RWPE2 (cell line): ENCODE measurements at regions not wholly inside any gene's neighbourhood (a gene's known extent, or its start where the extent isn't known, plus 50 kb on each side); places are given as distances from the start of the nearest gene placed in this dataset.
A peak's percentile ranks its signal among the peaks of the same experiment; 100 is the strongest.

Source experiments
- ATAC-seq: fragments of 200-7000 bp; cut with Tn5 transposase; 3 replicates; pipeline ENCODE4 v1.9.1; 2021; ENCODE audit warnings: low read depth
- DNase-seq: peaks from one replicate; pipeline ENCODE4 v3.0.0-alpha.2; 2020; ENCODE audit warnings: low spot score
- H3K27ac ChIP-seq: fragments of 450-650 bp; 2 replicates; pipeline ENCODE4 v1.5.1; 2017; ENCODE audit warnings: mild to moderate bottlenecking; ENCODE audit not compliant: poor library complexity, severe bottlenecking
- H3K27me3 ChIP-seq: fragments of 250-450 bp; sonication (Bioruptor Pico); 2 replicates; pipeline ENCODE4 v1.5.1; 2021; ENCODE audit warnings: mild to moderate bottlenecking, moderate library complexity; ENCODE audit not compliant: insufficient read depth, poor library complexity, severe bottlenecking
- H3K36me3 ChIP-seq: fragments of 250-450 bp; sonication (Bioruptor Pico); 2 replicates; pipeline ENCODE4 v1.5.1; 2020; ENCODE audit warnings: low read depth, mild to moderate bottlenecking, moderate library complexity
- H3K4me1 ChIP-seq: fragments of 250-450 bp; sonication (Bioruptor Pico); 2 replicates; pipeline ENCODE4 v1.5.1; 2021; ENCODE audit warnings: mild to moderate bottlenecking, moderate library complexity; ENCODE audit not compliant: insufficient read depth, poor library complexity, severe bottlenecking
- H3K4me3 ChIP-seq: fragments of 250-450 bp; sonication (Bioruptor Pico); 2 replicates; pipeline ENCODE4 v1.5.1; 2021; ENCODE audit warnings: mild to moderate bottlenecking, moderate library complexity; ENCODE audit not compliant: severe bottlenecking
- H3K9me3 ChIP-seq: fragments of 250-450 bp; sonication (Bioruptor Pico); 2 replicates; pipeline ENCODE4 v1.5.1; 2021; ENCODE audit warnings: mild to moderate bottlenecking, moderate library complexity; ENCODE audit not compliant: severe bottlenecking
- TF ChIP-seq, protein P1 (sequence below): fragments of 450-650 bp; IDR thresholded peaks from one replicate; pipeline ENCODE4 v1.5.1; 2017; ENCODE audit warnings: mild to moderate bottlenecking, moderate library complexity; ENCODE audit not compliant: poor library complexity, severe bottlenecking

- Histone ChIP-seq H3K4me3 (no peak overlapping the region), H3K36me3 (no peaks in the 10 kb centered on the region), H3K27ac (no peak overlapping the region), H3K4me1 (no peaks in the 10 kb centered on the region), H3K9me3 (no peaks in the 10 kb centered on the region), H3K27me3 (no peaks in the 10 kb centered on the region)
- DNase-seq (no peak), ATAC-seq (no peak)
- TF ChIP-seq, protein P1, sequence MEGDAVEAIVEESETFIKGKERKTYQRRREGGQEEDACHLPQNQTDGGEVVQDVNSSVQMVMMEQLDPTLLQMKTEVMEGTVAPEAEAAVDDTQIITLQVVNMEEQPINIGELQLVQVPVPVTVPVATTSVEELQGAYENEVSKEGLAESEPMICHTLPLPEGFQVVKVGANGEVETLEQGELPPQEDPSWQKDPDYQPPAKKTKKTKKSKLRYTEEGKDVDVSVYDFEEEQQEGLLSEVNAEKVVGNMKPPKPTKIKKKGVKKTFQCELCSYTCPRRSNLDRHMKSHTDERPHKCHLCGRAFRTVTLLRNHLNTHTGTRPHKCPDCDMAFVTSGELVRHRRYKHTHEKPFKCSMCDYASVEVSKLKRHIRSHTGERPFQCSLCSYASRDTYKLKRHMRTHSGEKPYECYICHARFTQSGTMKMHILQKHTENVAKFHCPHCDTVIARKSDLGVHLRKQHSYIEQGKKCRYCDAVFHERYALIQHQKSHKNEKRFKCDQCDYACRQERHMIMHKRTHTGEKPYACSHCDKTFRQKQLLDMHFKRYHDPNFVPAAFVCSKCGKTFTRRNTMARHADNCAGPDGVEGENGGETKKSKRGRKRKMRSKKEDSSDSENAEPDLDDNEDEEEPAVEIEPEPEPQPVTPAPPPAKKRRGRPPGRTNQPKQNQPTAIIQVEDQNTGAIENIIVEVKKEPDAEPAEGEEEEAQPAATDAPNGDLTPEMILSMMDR, result no peak
Measured at GRCh38 chr3:181178991-181179390, 189.5 kb upstream of the DNAJC19 start.

DNA sequence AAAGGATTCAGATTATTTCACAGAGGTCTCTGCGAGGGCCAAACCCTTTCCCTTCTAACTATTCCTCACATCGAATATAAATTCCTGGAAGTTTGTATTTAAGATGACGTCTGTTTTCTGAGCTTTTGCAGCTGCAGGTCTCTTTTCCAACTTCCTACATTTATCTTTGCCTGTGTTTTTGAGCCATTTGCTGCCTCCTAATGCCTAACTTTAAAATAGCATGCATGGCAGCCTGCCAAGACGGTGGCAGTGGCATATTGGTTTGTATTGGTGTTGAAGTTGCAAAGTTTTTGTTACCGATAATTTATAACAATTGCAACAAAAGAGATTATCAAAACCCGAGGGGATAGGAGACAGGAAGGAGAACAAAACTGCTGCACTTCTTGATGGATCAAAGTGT is 187.1 kb upstream of the DNAJC19 start:
- ATAC-seq (no peak), DNase-seq (no peak)
- Histone ChIP-seq H3K4me3 (no peak overlapping the region), H3K9me3 (no peaks in the 10 kb centered on the region), H3K27ac (no peak overlapping the region), H3K27me3 (no peaks in the 10 kb centered on the region), H3K4me1 (no peaks in the 10 kb centered on the region), H3K36me3 (no peaks in the 10 kb centered on the region)
- TF ChIP-seq, protein P1, result peak; percentile 63

GRCh38 chr3:181174676-181175233 is 185.2 kb upstream of the DNAJC19 start:
- Histone ChIP-seq H3K4me1 (no peaks in the 10 kb centered on the region), H3K36me3 (no peaks in the 10 kb centered on the region), H3K27ac (no peak overlapping the region), H3K27me3 (no peaks in the 10 kb centered on the region), H3K4me3 (no peak overlapping the region), H3K9me3 (no peaks in the 10 kb centered on the region)
- ATAC-seq, result no peak
- DNase-seq, result no peak
- TF ChIP-seq, protein P1, result no peak

DNA sequence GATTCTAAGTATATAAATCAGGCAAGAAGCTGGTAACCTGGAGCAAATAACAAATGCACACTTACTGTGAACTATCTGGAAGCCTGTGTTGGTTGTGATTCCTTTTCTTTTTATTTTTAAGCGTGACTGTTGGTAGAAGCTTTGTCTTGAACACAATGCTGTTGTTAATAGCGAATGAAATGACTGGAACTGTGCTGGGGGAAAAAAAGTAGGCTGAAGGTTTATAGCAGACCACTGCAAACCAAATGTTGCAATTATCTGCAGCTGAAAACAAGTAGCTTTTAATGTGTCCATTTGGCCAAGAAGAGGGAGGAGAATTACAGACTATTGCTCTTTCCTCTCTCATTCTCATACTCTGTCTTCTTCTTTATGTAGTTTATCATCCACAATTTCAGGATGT is 184.5 kb upstream of the DNAJC19 start:
- ATAC-seq (no peak), DNase-seq (no peak)
- H3K4me1 ChIP-seq, result no peaks in the 10 kb centered on the region
- no peaks in the 10 kb centered on the region for H3K27me3 ChIP-seq
- TF ChIP-seq, protein P1, result no peak
- no peaks in the 10 kb centered on the region for H3K36me3 ChIP-seq
- no peak overlapping the region for H3K4me3 ChIP-seq
- no peak overlapping the region for H3K27ac ChIP-seq
- no peaks in the 10 kb centered on the region for H3K9me3 ChIP-seq

DNA sequence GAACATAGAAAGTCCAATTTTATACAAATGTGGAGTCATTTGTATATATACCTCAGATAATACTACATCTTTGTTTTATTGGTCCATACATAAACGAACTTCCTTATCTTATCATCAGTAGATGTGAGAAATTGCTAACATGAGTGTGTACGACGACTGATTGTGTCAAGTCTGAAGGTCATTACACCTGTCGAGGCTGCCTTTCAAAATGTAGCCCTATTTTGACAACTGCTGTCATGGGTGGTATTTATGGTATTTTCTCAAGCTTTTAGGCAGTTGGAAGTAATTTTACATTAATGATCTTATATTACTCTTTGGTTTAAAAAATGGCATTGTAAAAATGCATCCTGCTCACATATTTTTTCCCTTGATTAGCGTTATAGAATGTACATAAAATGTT is 183.7 kb upstream of the DNAJC19 start:
- DNase-seq (no peak), ATAC-seq (no peak)
- no peaks in the 10 kb centered on the region for H3K36me3 ChIP-seq
- no peak overlapping the region for H3K4me3 ChIP-seq
- no peaks in the 10 kb centered on the region for H3K9me3 ChIP-seq
- TF ChIP-seq, protein P1, result no peak
- no peak overlapping the region for H3K27ac ChIP-seq
- no peaks in the 10 kb centered on the region for H3K27me3 ChIP-seq
- H3K4me1 ChIP-seq, result no peaks in the 10 kb centered on the region
